IMR-90 (cell line): ENCODE measurements at regions not wholly inside any gene's neighbourhood (a gene's known extent, or its start where the extent isn't known, plus 50 kb on each side); places are given as distances from the start of the nearest gene placed in this dataset.

Experiments used
- POLR2A ChIP-seq: IDR thresholded peaks from 2 replicates; pipeline ENCODE4 v1.6.1; 2012; ENCODE audit warnings: mild to moderate bottlenecking, low read depth, low read length
- TF ChIP-seq, protein P1 (sequence below): conservative IDR thresholded peaks from 2 replicates; pipeline ENCODE4 v1.5.1; 2012; ENCODE audit warnings: mild to moderate bottlenecking, low read depth, low read length, improper control_type of control experiment

DNA sequence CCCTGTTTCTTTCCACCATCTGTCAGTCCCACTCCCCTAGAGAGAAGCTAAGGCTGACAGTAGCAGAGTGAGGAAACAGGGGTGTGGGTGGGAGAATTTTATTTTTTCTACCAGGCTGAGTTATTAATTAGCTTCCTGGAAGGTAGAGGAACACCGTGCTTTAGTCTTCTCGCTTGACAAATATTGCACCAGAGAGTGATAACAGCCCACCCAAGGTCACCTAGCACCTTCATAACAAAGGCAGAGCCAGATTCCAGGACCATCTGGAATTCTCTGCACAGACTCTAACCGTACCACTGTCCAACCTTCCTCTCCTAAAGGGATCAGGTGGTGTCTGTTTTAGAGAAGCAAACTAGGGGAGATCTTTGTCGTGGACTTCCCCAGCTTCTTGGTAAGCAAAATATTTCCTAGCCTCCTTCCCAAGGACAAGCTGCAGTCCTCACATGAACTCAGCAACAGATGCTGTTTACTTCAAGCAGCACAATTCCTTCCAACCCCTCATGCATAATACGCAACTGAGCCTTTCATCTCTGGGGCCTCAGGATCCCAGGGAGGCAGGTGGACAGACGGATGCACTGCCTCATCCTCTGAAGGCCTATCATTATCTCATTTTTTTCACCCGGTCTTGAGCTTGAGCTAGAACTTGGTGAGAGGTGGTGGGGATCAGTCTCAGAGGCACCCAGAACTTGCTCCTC, 308.7 kb upstream of the BRINP1 start:
- TF ChIP-seq, protein P1, sequence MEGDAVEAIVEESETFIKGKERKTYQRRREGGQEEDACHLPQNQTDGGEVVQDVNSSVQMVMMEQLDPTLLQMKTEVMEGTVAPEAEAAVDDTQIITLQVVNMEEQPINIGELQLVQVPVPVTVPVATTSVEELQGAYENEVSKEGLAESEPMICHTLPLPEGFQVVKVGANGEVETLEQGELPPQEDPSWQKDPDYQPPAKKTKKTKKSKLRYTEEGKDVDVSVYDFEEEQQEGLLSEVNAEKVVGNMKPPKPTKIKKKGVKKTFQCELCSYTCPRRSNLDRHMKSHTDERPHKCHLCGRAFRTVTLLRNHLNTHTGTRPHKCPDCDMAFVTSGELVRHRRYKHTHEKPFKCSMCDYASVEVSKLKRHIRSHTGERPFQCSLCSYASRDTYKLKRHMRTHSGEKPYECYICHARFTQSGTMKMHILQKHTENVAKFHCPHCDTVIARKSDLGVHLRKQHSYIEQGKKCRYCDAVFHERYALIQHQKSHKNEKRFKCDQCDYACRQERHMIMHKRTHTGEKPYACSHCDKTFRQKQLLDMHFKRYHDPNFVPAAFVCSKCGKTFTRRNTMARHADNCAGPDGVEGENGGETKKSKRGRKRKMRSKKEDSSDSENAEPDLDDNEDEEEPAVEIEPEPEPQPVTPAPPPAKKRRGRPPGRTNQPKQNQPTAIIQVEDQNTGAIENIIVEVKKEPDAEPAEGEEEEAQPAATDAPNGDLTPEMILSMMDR: no peak
- TF ChIP-seq POLR2A: no peak
